C4-2B (cell line): ENCODE measurements at regions not wholly inside any gene's neighbourhood (a gene's known extent, or its start where the extent isn't known, plus 50 kb on each side); places are given as distances from the start of the nearest gene placed in this dataset.

Experiments
- ZFX ChIP-seq: fragments of 450-650 bp; IDR thresholded peaks from 2 replicates; pipeline ENCODE4 v1.6.1; 2017
- TF ChIP-seq, protein P1 (sequence below): fragments of 450-650 bp; conservative IDR thresholded peaks from 2 replicates; pipeline ENCODE4 v1.5.1; 2017; ENCODE audit warnings: mild to moderate bottlenecking

DNA sequence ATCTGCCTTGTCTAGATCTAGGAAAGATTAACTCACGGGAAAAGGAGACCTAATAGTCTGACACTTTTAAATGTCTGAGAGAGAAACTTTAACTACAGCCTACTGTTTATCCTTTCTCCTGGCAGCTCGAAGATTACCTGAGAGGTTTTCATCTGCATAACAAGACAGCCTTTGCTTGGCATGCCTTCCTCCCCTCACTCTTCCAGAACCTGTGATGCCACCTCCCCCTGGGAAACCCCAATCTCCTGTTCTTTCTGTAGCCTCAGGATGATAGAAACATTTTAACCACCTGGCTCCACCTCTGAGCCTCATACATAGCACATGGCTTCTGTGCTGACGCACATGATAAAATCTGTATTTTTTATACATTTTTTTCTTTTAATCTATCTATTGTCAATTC lies 420.8 kb downstream of the CNTN6 start:
- TF ChIP-seq, protein P1, sequence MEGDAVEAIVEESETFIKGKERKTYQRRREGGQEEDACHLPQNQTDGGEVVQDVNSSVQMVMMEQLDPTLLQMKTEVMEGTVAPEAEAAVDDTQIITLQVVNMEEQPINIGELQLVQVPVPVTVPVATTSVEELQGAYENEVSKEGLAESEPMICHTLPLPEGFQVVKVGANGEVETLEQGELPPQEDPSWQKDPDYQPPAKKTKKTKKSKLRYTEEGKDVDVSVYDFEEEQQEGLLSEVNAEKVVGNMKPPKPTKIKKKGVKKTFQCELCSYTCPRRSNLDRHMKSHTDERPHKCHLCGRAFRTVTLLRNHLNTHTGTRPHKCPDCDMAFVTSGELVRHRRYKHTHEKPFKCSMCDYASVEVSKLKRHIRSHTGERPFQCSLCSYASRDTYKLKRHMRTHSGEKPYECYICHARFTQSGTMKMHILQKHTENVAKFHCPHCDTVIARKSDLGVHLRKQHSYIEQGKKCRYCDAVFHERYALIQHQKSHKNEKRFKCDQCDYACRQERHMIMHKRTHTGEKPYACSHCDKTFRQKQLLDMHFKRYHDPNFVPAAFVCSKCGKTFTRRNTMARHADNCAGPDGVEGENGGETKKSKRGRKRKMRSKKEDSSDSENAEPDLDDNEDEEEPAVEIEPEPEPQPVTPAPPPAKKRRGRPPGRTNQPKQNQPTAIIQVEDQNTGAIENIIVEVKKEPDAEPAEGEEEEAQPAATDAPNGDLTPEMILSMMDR = no peak
- TF ChIP-seq ZFX = no peak
